ENCODE measurements at regions not wholly inside any gene's neighbourhood (a gene's known extent, or its start where the extent isn't known, plus 50 kb on each side); places are given as distances from the start of the nearest gene placed in this dataset.

DNA sequence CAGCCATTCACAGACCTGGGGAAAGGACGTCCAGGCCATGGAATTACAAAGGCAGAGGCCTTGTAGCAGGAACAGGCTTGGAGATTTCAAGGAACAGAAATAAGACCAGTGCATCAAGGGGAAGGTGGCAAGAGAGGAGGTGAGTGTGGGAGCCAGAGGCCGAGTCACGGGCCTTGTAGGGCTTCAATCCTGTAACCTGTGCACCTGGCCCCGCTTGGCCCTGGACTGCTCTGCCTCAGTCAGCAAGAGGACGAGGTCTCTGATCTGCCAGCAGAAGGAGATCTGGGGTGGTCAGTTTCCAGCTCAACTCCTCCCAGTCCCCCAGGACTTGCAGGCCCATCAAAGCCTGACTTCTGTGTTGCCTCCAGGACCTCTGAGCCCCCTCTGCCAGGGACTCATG, 200.8 kb downstream of the VRK1 start:
- H3K27ac Mint-ChIP-seq (ENCODE audit: unreplicated experiment), result no peak overlapping the region
- H3K4me1 Mint-ChIP-seq (ENCODE audit: unreplicated experiment), result no peaks in the 10 kb centered on the region
- peaks cover 4% of the 10 kb centered on the region for H3K27me3 Mint-ChIP-seq (ENCODE audit: unreplicated experiment)
- DNase-seq (ENCODE audit: low spot score), result no peak
- no peak overlapping the region for H3K4me3 Mint-ChIP-seq (ENCODE audit: unreplicated experiment)
- no peak for TF ChIP-seq CTCF (IDR thresholded peaks at IDR 0.05; ENCODE audit: unreplicated experiment)
- H3K36me3 Mint-ChIP-seq (ENCODE audit: low read depth, unreplicated experiment), result no peaks in the 10 kb centered on the region
- H3K9me3 Mint-ChIP-seq (ENCODE audit: unreplicated experiment), result peaks cover 4% of the 10 kb centered on the region

GRCh38 chr14:96999654-97000155, 202.5 kb downstream of the VRK1 start:
- Mint-ChIP-seq H3K4me3 (ENCODE audit: unreplicated experiment) (no peak overlapping the region), H3K27me3 (ENCODE audit: unreplicated experiment) (peaks cover 4% of the 10 kb centered on the region), H3K4me1 (ENCODE audit: unreplicated experiment) (no peaks in the 10 kb centered on the region), H3K36me3 (ENCODE audit: low read depth, unreplicated experiment) (no peaks in the 10 kb centered on the region), H3K9me3 (ENCODE audit: unreplicated experiment) (peaks cover 4% of the 10 kb centered on the region), H3K27ac (ENCODE audit: unreplicated experiment) (no peak overlapping the region)
- DNase-seq (ENCODE audit: low spot score), result no peak
- no peak for TF ChIP-seq CTCF (IDR thresholded peaks at IDR 0.05; ENCODE audit: unreplicated experiment)

DNA sequence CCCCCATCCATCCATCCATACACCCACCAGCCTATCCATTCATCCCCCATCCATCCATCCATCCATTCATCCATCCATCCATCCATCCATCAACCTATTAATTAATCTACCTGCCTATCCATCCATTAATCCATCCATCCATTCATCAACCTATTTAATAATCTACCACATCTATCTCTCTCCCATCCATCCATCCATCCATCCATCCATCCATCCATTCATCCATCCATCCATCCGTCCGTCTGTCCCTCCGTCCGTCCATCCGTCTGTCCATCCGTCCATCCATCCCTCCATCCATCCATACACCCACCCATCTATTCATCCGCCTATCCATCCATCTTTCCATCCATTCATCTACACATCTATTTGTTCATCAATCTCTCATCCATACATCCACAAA, 205.3 kb downstream of the VRK1 start:
- H3K4me1 Mint-ChIP-seq (ENCODE audit: unreplicated experiment), result no peaks in the 10 kb centered on the region
- peaks cover 5% of the 10 kb centered on the region for H3K27me3 Mint-ChIP-seq (ENCODE audit: unreplicated experiment)
- H3K27ac Mint-ChIP-seq (ENCODE audit: unreplicated experiment), result no peak overlapping the region
- H3K9me3 Mint-ChIP-seq (ENCODE audit: unreplicated experiment), result peaks cover 4% of the 10 kb centered on the region
- TF ChIP-seq CTCF (IDR thresholded peaks at IDR 0.05; ENCODE audit: unreplicated experiment), result no peak
- no peak for DNase-seq (ENCODE audit: low spot score)
- peaks cover 4% of the 10 kb centered on the region for H3K36me3 Mint-ChIP-seq (ENCODE audit: low read depth, unreplicated experiment)
- H3K4me3 Mint-ChIP-seq (ENCODE audit: unreplicated experiment), result no peak overlapping the region

DNA sequence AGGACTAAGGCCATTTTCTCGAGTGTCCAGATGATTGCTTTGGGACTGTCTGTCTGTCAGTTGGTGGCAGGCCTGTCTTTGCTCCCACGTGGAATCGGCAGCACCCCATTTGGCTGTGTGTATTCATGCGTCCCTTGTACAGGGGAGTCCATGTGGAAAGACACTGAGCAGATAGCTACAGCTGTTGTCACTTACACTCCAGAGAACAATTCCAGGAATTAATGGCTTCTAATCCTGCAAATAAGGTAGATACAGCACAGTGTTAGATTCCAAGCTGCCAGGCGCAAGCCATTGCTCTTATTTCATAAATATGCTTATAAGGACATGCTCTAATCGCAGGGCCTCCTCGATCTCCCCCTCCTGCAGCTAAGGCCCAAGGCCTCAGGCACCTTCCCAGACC, 208.8 kb downstream of the VRK1 start:
- Mint-ChIP-seq H3K27ac (ENCODE audit: unreplicated experiment) (no peak overlapping the region), H3K36me3 (ENCODE audit: low read depth, unreplicated experiment) (peaks cover 4% of the 10 kb centered on the region), H3K4me1 (ENCODE audit: unreplicated experiment) (no peaks in the 10 kb centered on the region), H3K4me3 (ENCODE audit: unreplicated experiment) (no peak overlapping the region), H3K9me3 (ENCODE audit: unreplicated experiment) (peaks cover 4% of the 10 kb centered on the region), H3K27me3 (ENCODE audit: unreplicated experiment) (peaks cover 5% of the 10 kb centered on the region)
- DNase-seq (ENCODE audit: low spot score), result no peak
- no peak for TF ChIP-seq CTCF (IDR thresholded peaks at IDR 0.05; ENCODE audit: unreplicated experiment)

- no peaks in the 10 kb centered on the region for H3K4me1 Mint-ChIP-seq (ENCODE audit: unreplicated experiment)
- peaks cover 2% of the 10 kb centered on the region for H3K27me3 Mint-ChIP-seq (ENCODE audit: unreplicated experiment)
- H3K4me3 Mint-ChIP-seq (ENCODE audit: unreplicated experiment), result no peak overlapping the region
- H3K9me3 Mint-ChIP-seq (ENCODE audit: unreplicated experiment), result no peaks in the 10 kb centered on the region
- no peak overlapping the region for H3K27ac Mint-ChIP-seq (ENCODE audit: unreplicated experiment)
- H3K36me3 Mint-ChIP-seq (ENCODE audit: low read depth, unreplicated experiment), result peaks cover 4% of the 10 kb centered on the region
- TF ChIP-seq CTCF (IDR thresholded peaks at IDR 0.05; ENCODE audit: unreplicated experiment), result no peak
- no peak for DNase-seq (ENCODE audit: low spot score)
Observed at GRCh38 chr14:97010491-97011160, 213.4 kb downstream of the VRK1 start.
